ENCODE measurements at regions not wholly inside any gene's neighbourhood (a gene's known extent, or its start where the extent isn't known, plus 50 kb on each side); places are given as distances from the start of the nearest gene placed in this dataset.

GRCh38 chr12:65605019-65605418 lies 219.3 kb upstream of the HMGA2 start:
- no TSS peak for BruUV-seq (replicated peaks)
- Histone ChIP-seq H3K9me3 (ENCODE audit: low read depth, low read length, poor library complexity, severe bottlenecking) (peaks cover 10% of the 10 kb centered on the region), H3K4me3 (ENCODE audit: low read depth, low read length, poor library complexity, severe bottlenecking) (no peak overlapping the region), H3K27ac (ENCODE audit: low read depth, low read length, poor library complexity, severe bottlenecking) (no peak overlapping the region), H3K36me3 (ENCODE audit: insufficient read depth, low read length, poor library complexity, severe bottlenecking) (no peaks in the 10 kb centered on the region), H3K27me3 (replicated peaks; ENCODE audit: insufficient read depth, low read depth, low read length, poor library complexity) (no peaks in the 10 kb centered on the region), H3K4me1 (ENCODE audit: insufficient read depth, low read length, poor library complexity, severe bottlenecking) (peaks cover 39% of the 10 kb centered on the region)
- no peak for TF ChIP-seq EZH2 (IDR thresholded peaks at IDR 0.05; ENCODE audit: borderline replicate concordance, low read depth, low read length, poor library complexity, severe bottlenecking)
- no peak for TF ChIP-seq CTCF (conservative IDR thresholded peaks at IDR 0.05; ENCODE audit: low read depth, low read length)
- ChIA-PET POLR2A (ENCODE audit: low non-redundant PET) (no interaction called here), CTCF (no interaction called here)
- DNase-seq (ENCODE audit: low spot score) = no peak
- intact Hi-C loops (cut with micrococcal nuclease; ENCODE audit: unreplicated experiment) = loop anchor here (5.0 kb wide), 3 partner anchors 62 to 298 kb away; partner anchors contain the start of gene HMGA2

GRCh38 chr12:65606008-65606766 lies 218.1 kb upstream of the HMGA2 start:
- H3K4me3 ChIP-seq (ENCODE audit: low read depth, low read length, poor library complexity, severe bottlenecking) = no peak overlapping the region
- H3K27ac ChIP-seq (ENCODE audit: low read depth, low read length, poor library complexity, severe bottlenecking) = no peak overlapping the region
- peaks cover 10% of the 10 kb centered on the region for H3K9me3 ChIP-seq (ENCODE audit: low read depth, low read length, poor library complexity, severe bottlenecking)
- ChIA-PET POLR2A (ENCODE audit: low non-redundant PET) (interaction anchor here (0.6 kb wide), 2 partner anchors 320 to 831 kb away, joined by 3 read pairs; no protein-coding TSS in a partner anchor), CTCF (no interaction called here)
- intact Hi-C loops (cut with micrococcal nuclease; ENCODE audit: unreplicated experiment) = loop anchor here (5.0 kb wide), 3 partner anchors 61 to 299 kb away; partner anchors contain the start of gene HMGA2
- H3K36me3 ChIP-seq (ENCODE audit: insufficient read depth, low read length, poor library complexity, severe bottlenecking) = no peaks in the 10 kb centered on the region
- peak; percentile 83 for DNase-seq (ENCODE audit: low spot score)
- no TSS peak for BruUV-seq (replicated peaks)
- peaks cover 43% of the 10 kb centered on the region for H3K4me1 ChIP-seq (ENCODE audit: insufficient read depth, low read length, poor library complexity, severe bottlenecking)
- TF ChIP-seq EZH2 (IDR thresholded peaks at IDR 0.05; ENCODE audit: borderline replicate concordance, low read depth, low read length, poor library complexity, severe bottlenecking) (no peak), CTCF (conservative IDR thresholded peaks at IDR 0.05; ENCODE audit: low read depth, low read length) (no peak)
- H3K27me3 ChIP-seq (replicated peaks; ENCODE audit: insufficient read depth, low read depth, low read length, poor library complexity) = no peaks in the 10 kb centered on the region

- no TSS peak for BruUV-seq (replicated peaks)
- ChIA-PET POLR2A (ENCODE audit: low non-redundant PET) (no interaction called here), CTCF (no interaction called here)
- Histone ChIP-seq H3K27ac (ENCODE audit: low read depth, low read length, poor library complexity, severe bottlenecking) (peak overlapping the region; percentile 73), H3K4me3 (ENCODE audit: low read depth, low read length, poor library complexity, severe bottlenecking) (no peak overlapping the region), H3K36me3 (ENCODE audit: insufficient read depth, low read length, poor library complexity, severe bottlenecking) (no peaks in the 10 kb centered on the region), H3K9me3 (ENCODE audit: low read depth, low read length, poor library complexity, severe bottlenecking) (peaks cover 10% of the 10 kb centered on the region), H3K27me3 (replicated peaks; ENCODE audit: insufficient read depth, low read depth, low read length, poor library complexity) (no peaks in the 10 kb centered on the region), H3K4me1 (ENCODE audit: insufficient read depth, low read length, poor library complexity, severe bottlenecking) (peaks cover 39% of the 10 kb centered on the region)
- intact Hi-C loops (cut with micrococcal nuclease; ENCODE audit: unreplicated experiment) = loop anchor here (5.0 kb wide), 3 partner anchors 60 to 300 kb away; partner anchors contain the start of gene HMGA2
- DNase-seq (ENCODE audit: low spot score) = peak; percentile 85
- TF ChIP-seq CTCF (conservative IDR thresholded peaks at IDR 0.05; ENCODE audit: low read depth, low read length) (no peak), EZH2 (IDR thresholded peaks at IDR 0.05; ENCODE audit: borderline replicate concordance, low read depth, low read length, poor library complexity, severe bottlenecking) (no peak)
These were observed 216.9 kb upstream of the HMGA2 start for GRCh38 chr12:65607401-65607841.
